PC-3 (cell line): ENCODE measurements at regions not wholly inside any gene's neighbourhood (a gene's known extent, or its start where the extent isn't known, plus 50 kb on each side); places are given as distances from the start of the nearest gene placed in this dataset.

Experiments
- ATAC-seq: fragments of 200-7000 bp; cut with Tn5 transposase; 2 replicates; pipeline ENCODE4 v1.9.1; 2020; ENCODE audit warnings: mild to moderate bottlenecking, moderate library complexity
- BruUV-seq: library from RNA; stranded (reverse); fragments of 400-500 nt; replicated peaks from 2 replicates; lab custom pipeline; 2021; lab: Mats Ljungman, UMichigan
- CTCF ChIA-PET: fragments of 300-600 bp; sonication (Branson Sonifier 250); formaldehyde crosslinking; loops from one replicate; lab custom pipeline; 2022; ENCODE audit warnings: antibody characterized with exemption; lab: Charles Lee
- POLR2A ChIA-PET: fragments of 300-600 bp; sonication (Branson Sonifier 250); formaldehyde crosslinking; loops from one replicate; lab custom pipeline; 2022; ENCODE audit warnings: antibody characterized with exemption; ENCODE audit not compliant: unreplicated experiment; lab: Charles Lee
- DNase-seq: peaks from one replicate; pipeline ENCODE4 v3.0.0-alpha.2; 2015
- H2AFZ ChIP-seq: fragments of 300-600 bp; sonication (generic); 2 replicates; pipeline ENCODE4 v1.6.0; 2016; ENCODE audit warnings: antibody characterized with exemption, low read length
- H3F3A ChIP-seq: fragments of 300-600 bp; sonication (generic); one replicate; pipeline ENCODE4 v1.6.0; 2017; ENCODE audit warnings: antibody characterized with exemption, low read length, control low read depth, mild to moderate bottlenecking; ENCODE audit not compliant: unreplicated experiment
- H3K27ac ChIP-seq: fragments of 300-600 bp; sonication (generic); 2 replicates; pipeline ENCODE4 v1.5.1; 2016; ENCODE audit warnings: mild to moderate bottlenecking, low read length
- H3K27me3 ChIP-seq: fragments of 300-600 bp; sonication (generic); 2 replicates; pipeline ENCODE4 v1.6.1; 2016; ENCODE audit warnings: low read length, mixed read lengths
- H3K36me3 ChIP-seq: fragments of 300-600 bp; sonication (generic); 2 replicates; pipeline ENCODE4 v1.6.1; 2016; ENCODE audit warnings: low read depth, mixed run types, low read length, mixed read lengths
- H3K4me1 ChIP-seq: fragments of 300-600 bp; sonication (generic); 2 replicates; pipeline ENCODE4 v1.5.1; 2016; ENCODE audit warnings: low read length; ENCODE audit not compliant: insufficient read depth
- H3K4me2 ChIP-seq: fragments of 300-600 bp; sonication (generic); 2 replicates; pipeline ENCODE4 v1.6.0; 2016; ENCODE audit warnings: low read length
- H3K4me3 ChIP-seq: fragments of 300-600 bp; sonication (generic); 2 replicates; pipeline ENCODE4 v1.5.1; 2016; ENCODE audit warnings: mild to moderate bottlenecking, low read length, mixed read lengths
- H3K79me2 ChIP-seq: fragments of 300-600 bp; sonication (generic); 2 replicates; pipeline ENCODE4 v1.6.1; 2017; ENCODE audit warnings: low read length, mixed read lengths
- H3K9ac ChIP-seq: fragments of 300-600 bp; sonication (generic); 2 replicates; pipeline ENCODE4 v1.6.0; 2016; ENCODE audit warnings: mild to moderate bottlenecking, low read length
- H3K9me2 ChIP-seq: fragments of 300-600 bp; sonication (generic); replicated peaks from 2 replicates; pipeline ENCODE4 v1.6.1; 2016; ENCODE audit warnings: mixed run types, low read length, mixed read lengths
- H3K9me3 ChIP-seq: fragments of 300-600 bp; sonication (generic); 2 replicates; pipeline ENCODE4 v1.6.1; 2016; ENCODE audit warnings: low read length, mixed read lengths
- H4K20me1 ChIP-seq: fragments of 300-600 bp; sonication (generic); 2 replicates; pipeline ENCODE4 v1.6.1; 2016; ENCODE audit warnings: low read length, mixed read lengths
- EZH2 ChIP-seq: fragments of 300-600 bp; sonication (generic); IDR thresholded peaks from one replicate; pipeline ENCODE4 v1.6.1; 2017; ENCODE audit warnings: antibody characterized with exemption, mild to moderate bottlenecking, low read length; ENCODE audit not compliant: unreplicated experiment
- EZH2phosphoT487 ChIP-seq: fragments of 300-600 bp; sonication (generic); IDR thresholded peaks from 2 replicates; pipeline ENCODE4 v1.6.1; 2018; ENCODE audit warnings: mild to moderate bottlenecking, antibody characterized with exemption, low read length, borderline replicate concordance
- intact Hi-C: fragments of 100-400 bp; cut with micrococcal nuclease; formaldehyde crosslinking; loops from 2 replicates; pipeline ENCODE4 v1.9.0; 2023
- TF ChIP-seq, protein P1 (sequence below): fragments of 300-600 bp; sonication (generic); conservative IDR thresholded peaks from 2 replicates; pipeline ENCODE4 v1.5.1; 2017; ENCODE audit warnings: antibody characterized with exemption, low read depth, mild to moderate bottlenecking, low read length

DNA sequence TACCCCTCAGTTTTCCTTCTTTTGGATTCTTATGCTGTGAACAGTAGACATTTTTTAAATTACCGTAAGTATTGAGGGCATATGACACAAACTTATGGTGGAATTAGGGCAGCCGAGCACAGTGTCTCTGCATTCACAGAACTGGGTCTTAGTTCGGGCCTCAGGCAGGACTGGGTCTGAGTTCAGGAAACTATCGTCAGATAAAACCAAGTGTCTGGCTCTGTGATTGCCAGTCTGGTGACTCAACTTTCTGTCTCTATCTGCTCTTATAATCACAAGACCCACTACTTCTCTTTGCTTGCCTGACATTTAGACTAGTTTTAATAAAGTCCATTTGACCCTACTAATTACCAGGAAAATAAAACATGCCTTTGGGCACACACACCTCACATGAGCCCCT lies 146.2 kb downstream of the LMLN start:
- DNase-seq (no peak), ATAC-seq (no peak)
- no peak overlapping the region for H3K9ac ChIP-seq
- no peak overlapping the region for H3K4me2 ChIP-seq
- H3K79me2 ChIP-seq = no peaks in the 10 kb centered on the region
- no TSS peak for BruUV-seq
- peaks cover 33% of the 10 kb centered on the region for H3K27me3 ChIP-seq
- intact Hi-C loops = no loop called here
- H2AFZ ChIP-seq = no peak overlapping the region
- H3K36me3 ChIP-seq = no peaks in the 10 kb centered on the region
- no peaks in the 10 kb centered on the region for H4K20me1 ChIP-seq
- TF ChIP-seq EZH2phosphoT487 (no peak), EZH2 (no peak)
- TF ChIP-seq, protein P1, sequence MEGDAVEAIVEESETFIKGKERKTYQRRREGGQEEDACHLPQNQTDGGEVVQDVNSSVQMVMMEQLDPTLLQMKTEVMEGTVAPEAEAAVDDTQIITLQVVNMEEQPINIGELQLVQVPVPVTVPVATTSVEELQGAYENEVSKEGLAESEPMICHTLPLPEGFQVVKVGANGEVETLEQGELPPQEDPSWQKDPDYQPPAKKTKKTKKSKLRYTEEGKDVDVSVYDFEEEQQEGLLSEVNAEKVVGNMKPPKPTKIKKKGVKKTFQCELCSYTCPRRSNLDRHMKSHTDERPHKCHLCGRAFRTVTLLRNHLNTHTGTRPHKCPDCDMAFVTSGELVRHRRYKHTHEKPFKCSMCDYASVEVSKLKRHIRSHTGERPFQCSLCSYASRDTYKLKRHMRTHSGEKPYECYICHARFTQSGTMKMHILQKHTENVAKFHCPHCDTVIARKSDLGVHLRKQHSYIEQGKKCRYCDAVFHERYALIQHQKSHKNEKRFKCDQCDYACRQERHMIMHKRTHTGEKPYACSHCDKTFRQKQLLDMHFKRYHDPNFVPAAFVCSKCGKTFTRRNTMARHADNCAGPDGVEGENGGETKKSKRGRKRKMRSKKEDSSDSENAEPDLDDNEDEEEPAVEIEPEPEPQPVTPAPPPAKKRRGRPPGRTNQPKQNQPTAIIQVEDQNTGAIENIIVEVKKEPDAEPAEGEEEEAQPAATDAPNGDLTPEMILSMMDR = no peak
- H3K4me1 ChIP-seq = no peaks in the 10 kb centered on the region
- CTCF ChIA-PET = no interaction called here
- POLR2A ChIA-PET = no interaction called here
- H3K9me2 ChIP-seq = no peaks in the 10 kb centered on the region
- no peak overlapping the region for H3K27ac ChIP-seq
- H3F3A ChIP-seq = no peaks in the 10 kb centered on the region
- H3K9me3 ChIP-seq = no peaks in the 10 kb centered on the region
- no peak overlapping the region for H3K4me3 ChIP-seq

DNA sequence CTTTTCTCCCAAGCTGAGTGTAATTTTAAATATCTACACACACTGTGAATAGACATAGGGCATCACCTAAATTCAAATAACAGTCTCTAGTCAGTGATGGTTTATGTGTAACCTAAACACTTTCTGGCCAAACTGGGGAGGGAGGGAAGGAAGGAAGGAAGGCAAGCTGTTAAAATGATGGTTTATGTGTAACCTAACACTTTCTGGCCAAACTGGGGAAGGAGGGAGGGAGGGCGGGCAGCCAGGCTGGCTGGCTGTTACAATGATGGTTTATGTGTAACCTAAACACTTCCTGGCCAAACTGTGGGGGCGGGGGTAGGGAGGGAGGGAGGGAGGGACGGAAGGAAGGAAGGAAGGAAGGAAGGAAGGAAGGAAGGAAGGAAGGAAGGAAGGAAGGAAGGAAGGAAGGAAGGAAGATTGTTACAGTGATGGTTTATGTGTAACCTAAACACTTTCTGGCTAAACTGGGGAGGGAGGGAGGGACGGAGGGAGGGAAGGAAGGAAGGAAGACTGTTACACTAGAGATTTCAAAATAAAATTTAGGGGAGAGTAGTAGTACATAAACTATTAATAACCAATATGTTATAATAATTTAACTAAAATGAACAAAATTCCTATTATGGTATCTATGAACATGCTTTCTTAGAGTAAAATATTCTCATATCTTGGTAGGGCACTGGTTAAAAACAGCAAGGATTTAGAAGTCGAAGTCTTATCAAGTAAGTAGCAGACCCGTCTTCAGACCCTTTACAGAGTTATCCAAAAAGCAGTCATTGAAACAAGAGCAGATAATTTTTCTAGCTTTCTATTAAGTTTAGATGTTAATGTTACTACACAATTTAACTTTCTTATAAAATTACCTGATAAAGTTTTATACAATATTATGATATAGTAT lies 148.1 kb downstream of the LMLN start:
- DNase-seq (peak; percentile 32), ATAC-seq (peak; percentile 77)
- Histone ChIP-seq H3K4me2 (no peak overlapping the region), H3F3A (no peaks in the 10 kb centered on the region), H3K4me1 (no peaks in the 10 kb centered on the region), H3K79me2 (no peaks in the 10 kb centered on the region), H3K27me3 (peaks cover 44% of the 10 kb centered on the region), H2AFZ (no peak overlapping the region), H3K36me3 (no peaks in the 10 kb centered on the region), H3K4me3 (no peak overlapping the region), H3K9me3 (no peaks in the 10 kb centered on the region), H3K9ac (no peak overlapping the region), H3K27ac (no peak overlapping the region), H4K20me1 (no peaks in the 10 kb centered on the region), H3K9me2 (no peaks in the 10 kb centered on the region)
- no TSS peak for BruUV-seq
- POLR2A ChIA-PET = no interaction called here
- intact Hi-C loops = no loop called here
- CTCF ChIA-PET = no interaction called here
- TF ChIP-seq EZH2 (no peak), EZH2phosphoT487 (no peak)
- TF ChIP-seq, protein P1 = no peak

DNA sequence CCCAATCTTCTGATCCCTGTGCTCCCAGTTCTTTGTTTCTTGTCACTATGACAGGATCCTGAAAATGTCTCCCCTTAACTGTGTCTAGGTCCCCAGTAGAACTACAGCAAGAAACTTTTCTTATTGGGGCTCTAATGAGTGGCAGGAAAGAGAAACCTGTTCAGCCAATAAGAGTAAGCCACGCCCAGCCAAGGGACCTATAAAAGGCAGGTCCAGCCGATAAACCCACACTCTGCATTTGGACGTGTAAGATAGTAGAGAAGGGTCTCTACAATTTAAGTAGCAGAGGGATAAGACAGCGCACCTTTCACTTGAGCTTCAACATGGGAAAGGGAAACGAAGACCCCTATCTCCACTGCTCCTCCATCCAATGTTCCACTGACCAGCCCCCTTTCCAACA lies 149.9 kb downstream of the LMLN start:
- H3K9me2 ChIP-seq = no peaks in the 10 kb centered on the region
- H3F3A ChIP-seq = no peaks in the 10 kb centered on the region
- peaks cover 54% of the 10 kb centered on the region for H3K27me3 ChIP-seq
- ChIA-PET POLR2A (no interaction called here), CTCF (no interaction called here)
- no peaks in the 10 kb centered on the region for H3K4me1 ChIP-seq
- intact Hi-C loops = no loop called here
- no peaks in the 10 kb centered on the region for H4K20me1 ChIP-seq
- H3K36me3 ChIP-seq = no peaks in the 10 kb centered on the region
- no peak overlapping the region for H3K27ac ChIP-seq
- H3K9me3 ChIP-seq = no peaks in the 10 kb centered on the region
- no peaks in the 10 kb centered on the region for H3K79me2 ChIP-seq
- DNase-seq = no peak
- TF ChIP-seq EZH2 (no peak), EZH2phosphoT487 (no peak)
- TF ChIP-seq, protein P1 = no peak
- no peak overlapping the region for H3K4me2 ChIP-seq
- no peak overlapping the region for H3K4me3 ChIP-seq
- no peak overlapping the region for H2AFZ ChIP-seq
- H3K9ac ChIP-seq = no peak overlapping the region
- ATAC-seq = no peak
- BruUV-seq = no TSS peak
